D341Med (cell line): ENCODE measurements at regions not wholly inside any gene's neighbourhood (a gene's known extent, or its start where the extent isn't known, plus 50 kb on each side); places are given as distances from the start of the nearest gene placed in this dataset.

Experiments used
- DNase-seq: peaks from one replicate; pipeline ENCODE4 v3.0.0; 2012; ENCODE audit warnings: low spot score

GRCh38 chr3:117304681-117305080 is 595.1 kb downstream of the TUSC7 start:
- no peak for DNase-seq

- no peak for DNase-seq
Measured at GRCh38 chr3:117305681-117306080, 596.1 kb downstream of the TUSC7 start.

- no peak for DNase-seq
Measured at GRCh38 chr3:117306299-117306698, 596.7 kb downstream of the TUSC7 start.

GRCh38 chr3:117308353-117308752 is 598.8 kb downstream of the TUSC7 start:
- no peak for DNase-seq

- no peak for DNase-seq
Measured at GRCh38 chr3:117308756-117309155, 599.2 kb downstream of the TUSC7 start.

- no peak for DNase-seq
Measured at GRCh38 chr3:117310536-117310935, 601.0 kb downstream of the TUSC7 start.

- no peak for DNase-seq
Measured at GRCh38 chr3:117314441-117315150, 605.0 kb downstream of the TUSC7 start.

GRCh38 chr3:117322866-117323265 is 613.3 kb downstream of the TUSC7 start:
- DNase-seq = no peak

- no peak for DNase-seq
Measured at GRCh38 chr3:117346901-117347300, 637.3 kb downstream of the TUSC7 start.

GRCh38 chr3:117348884-117349283 is 639.3 kb downstream of the TUSC7 start:
- DNase-seq = no peak

- DNase-seq = no peak
Measured at GRCh38 chr3:117349566-117349965, 640.0 kb downstream of the TUSC7 start.

- DNase-seq = no peak
Measured at GRCh38 chr3:117350371-117350770, 640.8 kb downstream of the TUSC7 start.

GRCh38 chr3:117355566-117355965 is 646.0 kb downstream of the TUSC7 start:
- DNase-seq = peak; percentile 74

- no peak for DNase-seq
Measured at GRCh38 chr3:117356091-117356705, 646.6 kb downstream of the TUSC7 start.

- DNase-seq = no peak
Measured at GRCh38 chr3:117358717-117359314, 649.2 kb downstream of the TUSC7 start.

- DNase-seq = no peak
Measured at GRCh38 chr3:117366574-117366973, 657.0 kb downstream of the TUSC7 start.

GRCh38 chr3:117367861-117368260 is 658.3 kb downstream of the TUSC7 start:
- DNase-seq = no peak

GRCh38 chr3:117380631-117381030 is 671.1 kb downstream of the TUSC7 start:
- DNase-seq = no peak

GRCh38 chr3:117393119-117393518 is 683.5 kb downstream of the TUSC7 start:
- DNase-seq = no peak

- no peak for DNase-seq
Measured at GRCh38 chr3:117398141-117398899, 688.7 kb downstream of the TUSC7 start.

GRCh38 chr3:117399311-117400078 is 689.9 kb downstream of the TUSC7 start:
- no peak for DNase-seq

- DNase-seq = no peak
Measured at GRCh38 chr3:117400303-117400702, 690.7 kb downstream of the TUSC7 start.
